ENCODE measurements at regions not wholly inside any gene's neighbourhood (a gene's known extent, or its start where the extent isn't known, plus 50 kb on each side); places are given as distances from the start of the nearest gene placed in this dataset.
"Not testable (repeated sequence)": the region's sequence is repeated elsewhere in the genome, so short reads cannot be mapped to it uniquely, and the experiment has no call there.

- Histone ChIP-seq H3K9me3 (ENCODE audit: control insufficient read depth in 1 of 2, insufficient read depth in 1 of 2, low read length in 2 of 2) (no peaks in the 10 kb centered on the region), H3K36me3 (ENCODE audit: insufficient read depth, low read length) (no peaks in the 10 kb centered on the region), H3K4me3 (ENCODE audit: low read length) (no peak overlapping the region), H3K4me1 (ENCODE audit: insufficient read depth, low read length) (no peaks in the 10 kb centered on the region), H3K27me3 (ENCODE audit: control insufficient read depth in 1 of 2, insufficient read depth in 2 of 2, low read length in 2 of 2) (peaks cover 6 to 21% of the 10 kb centered on the region in 2 experiments), H3K27ac (ENCODE audit: low read depth in 1 of 2, low read length in 2 of 2) (no peak overlapping the region)
- H3K27ac Mint-ChIP-seq: no peak overlapping the region
- H3K4me3 Mint-ChIP-seq: no peak overlapping the region
- POLR2A ChIA-PET: no interaction called here
- H3K36me3 Mint-ChIP-seq (ENCODE audit: low read depth): no peaks in the 10 kb centered on the region
- intact Hi-C loops (cut with DNase I, micrococcal nuclease): no loop called here
- peaks cover 44% of the 10 kb centered on the region for H3K27me3 Mint-ChIP-seq
- TF ChIP-seq, protein P1, sequence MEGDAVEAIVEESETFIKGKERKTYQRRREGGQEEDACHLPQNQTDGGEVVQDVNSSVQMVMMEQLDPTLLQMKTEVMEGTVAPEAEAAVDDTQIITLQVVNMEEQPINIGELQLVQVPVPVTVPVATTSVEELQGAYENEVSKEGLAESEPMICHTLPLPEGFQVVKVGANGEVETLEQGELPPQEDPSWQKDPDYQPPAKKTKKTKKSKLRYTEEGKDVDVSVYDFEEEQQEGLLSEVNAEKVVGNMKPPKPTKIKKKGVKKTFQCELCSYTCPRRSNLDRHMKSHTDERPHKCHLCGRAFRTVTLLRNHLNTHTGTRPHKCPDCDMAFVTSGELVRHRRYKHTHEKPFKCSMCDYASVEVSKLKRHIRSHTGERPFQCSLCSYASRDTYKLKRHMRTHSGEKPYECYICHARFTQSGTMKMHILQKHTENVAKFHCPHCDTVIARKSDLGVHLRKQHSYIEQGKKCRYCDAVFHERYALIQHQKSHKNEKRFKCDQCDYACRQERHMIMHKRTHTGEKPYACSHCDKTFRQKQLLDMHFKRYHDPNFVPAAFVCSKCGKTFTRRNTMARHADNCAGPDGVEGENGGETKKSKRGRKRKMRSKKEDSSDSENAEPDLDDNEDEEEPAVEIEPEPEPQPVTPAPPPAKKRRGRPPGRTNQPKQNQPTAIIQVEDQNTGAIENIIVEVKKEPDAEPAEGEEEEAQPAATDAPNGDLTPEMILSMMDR (IDR thresholded peaks at IDR 0.05): no peak
- no peaks in the 10 kb centered on the region for H3K4me1 Mint-ChIP-seq (ENCODE audit: low read depth)
- CTCF ChIA-PET: no interaction called here
- H3K9me3 Mint-ChIP-seq: peaks cover 7% of the 10 kb centered on the region
- no peak for DNase-seq
- ATAC-seq (ENCODE audit: poor library complexity): no peak
These were observed 401.0 kb downstream of the TMEM121 start for GRCh38 chr14:105927096-105928060.

GRCh38 chr14:105928171-105929111 lies 402.1 kb downstream of the TMEM121 start:
- H3K4me3 Mint-ChIP-seq; DNase-seq; H3K36me3 ChIP-seq (ENCODE audit: insufficient read depth, low read length); H3K4me1 ChIP-seq (ENCODE audit: insufficient read depth, low read length); H3K4me3 ChIP-seq (ENCODE audit: low read length); CTCF ChIA-PET; H3K9me3 Mint-ChIP-seq; H3K4me1 Mint-ChIP-seq (ENCODE audit: low read depth); ATAC-seq (ENCODE audit: poor library complexity); H3K27ac ChIP-seq (ENCODE audit: low read depth in 1 of 2, low read length in 2 of 2); intact Hi-C loops (cut with DNase I, micrococcal nuclease); H3K9me3 ChIP-seq (ENCODE audit: control insufficient read depth in 1 of 2, insufficient read depth in 1 of 2, low read length in 2 of 2); H3K27ac Mint-ChIP-seq; POLR2A ChIA-PET; H3K36me3 Mint-ChIP-seq (ENCODE audit: low read depth): not testable (repeated sequence)
- peaks cover 48% of the 10 kb centered on the region for H3K27me3 Mint-ChIP-seq
- H3K27me3 ChIP-seq (ENCODE audit: control insufficient read depth in 1 of 2, insufficient read depth in 2 of 2, low read length in 2 of 2): peaks cover 6 to 21% of the 10 kb centered on the region in 2 experiments

DNA sequence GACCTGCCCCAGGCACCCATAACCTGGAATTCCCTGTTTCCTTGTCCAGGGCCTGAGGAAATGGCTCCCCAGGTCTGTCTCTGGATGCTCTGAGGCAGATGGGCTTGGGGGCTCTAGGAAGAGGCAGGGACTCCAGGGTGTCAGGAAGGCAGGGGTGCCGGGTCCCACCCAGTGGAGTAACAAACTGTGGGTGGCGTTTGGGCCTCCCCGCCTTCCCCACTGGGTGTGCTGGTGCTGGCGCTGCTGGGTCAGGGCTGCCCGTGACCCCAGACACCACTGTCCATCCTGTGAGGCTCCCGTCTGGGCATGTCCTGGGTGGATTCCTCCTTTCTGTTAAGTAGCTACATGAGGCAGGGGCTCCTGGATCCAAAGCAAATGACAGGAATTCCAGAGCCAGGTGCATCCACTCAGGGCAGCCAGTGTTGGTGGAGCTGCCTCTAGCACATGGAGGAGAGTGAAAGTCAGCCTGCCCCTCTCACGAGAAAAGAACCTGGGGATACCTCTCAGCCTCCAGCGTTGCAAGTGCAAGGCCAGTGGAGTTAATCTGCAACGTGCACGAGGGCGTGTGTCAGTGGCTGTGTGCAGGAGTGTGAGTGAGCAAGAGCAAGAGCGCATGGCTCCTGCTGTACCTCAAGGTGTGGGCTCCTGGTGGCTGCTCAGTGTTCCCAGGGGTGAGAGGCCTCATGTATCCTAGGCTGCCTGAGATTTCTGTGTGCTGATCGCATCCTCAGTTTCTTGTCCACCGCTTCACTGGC lies 403.1 kb downstream of the TMEM121 start:
- Mint-ChIP-seq H3K4me1 (ENCODE audit: low read depth) (no peaks in the 10 kb centered on the region), H3K36me3 (ENCODE audit: low read depth) (no peaks in the 10 kb centered on the region), H3K27me3 (peaks cover 53% of the 10 kb centered on the region), H3K4me3 (no peak overlapping the region), H3K27ac (no peak overlapping the region), H3K9me3 (no peaks in the 10 kb centered on the region)
- DNase-seq: no peak
- POLR2A ChIA-PET: no interaction called here
- ATAC-seq (ENCODE audit: poor library complexity): no peak
- H3K27ac ChIP-seq (ENCODE audit: low read depth in 1 of 2, low read length in 2 of 2): no peak overlapping the region
- intact Hi-C loops (cut with DNase I, micrococcal nuclease): no loop called here
- H3K9me3 ChIP-seq (ENCODE audit: control insufficient read depth in 1 of 2, insufficient read depth in 1 of 2, low read length in 2 of 2): no peaks in the 10 kb centered on the region
- CTCF ChIA-PET: no interaction called here
- TF ChIP-seq, protein P1 (IDR thresholded peaks at IDR 0.05): no peak
- no peaks in the 10 kb centered on the region for H3K36me3 ChIP-seq (ENCODE audit: insufficient read depth, low read length)
- peaks cover 6 to 21% of the 10 kb centered on the region in 2 experiments for H3K27me3 ChIP-seq (ENCODE audit: control insufficient read depth in 1 of 2, insufficient read depth in 2 of 2, low read length in 2 of 2)
- no peaks in the 10 kb centered on the region for H3K4me1 ChIP-seq (ENCODE audit: insufficient read depth, low read length)
- no peak overlapping the region for H3K4me3 ChIP-seq (ENCODE audit: low read length)

All from CD4-positive, alpha-beta T cell (primary cell).